HepG2 (cell line): ENCODE measurements at regions not wholly inside any gene's neighbourhood (a gene's known extent, or its start where the extent isn't known, plus 50 kb on each side); places are given as distances from the start of the nearest gene placed in this dataset.

Experiments used
- AFF4 ChIP-seq: sonication (generic); formaldehyde crosslinking; IDR thresholded peaks from 2 replicates; pipeline ENCODE4 v1.4.0; 2020; ENCODE audit warnings: missing genetic modification reagents
- GLMP ChIP-seq: sonication (generic); formaldehyde crosslinking; IDR thresholded peaks from 2 replicates; pipeline ENCODE4 v1.9.0; 2021; ENCODE audit warnings: missing genetic modification reagents, mild to moderate bottlenecking, borderline replicate concordance
- HINFP ChIP-seq: sonication (generic); formaldehyde crosslinking; IDR thresholded peaks from 2 replicates; pipeline ENCODE4 v1.4.0; 2020; ENCODE audit warnings: low read depth, mild to moderate bottlenecking, missing genetic modification reagents
- HNF4A ChIP-seq: sonication (generic); formaldehyde crosslinking; IDR thresholded peaks from 2 replicates; pipeline ENCODE4 v1.4.0; 2020; ENCODE audit warnings: missing genetic modification reagents
- JDP2 ChIP-seq: sonication (generic); formaldehyde crosslinking; IDR thresholded peaks from 2 replicates; pipeline ENCODE4 v1.8.1; 2022; ENCODE audit warnings: missing genetic modification reagents, borderline replicate concordance
- KDM2A ChIP-seq: sonication (generic); formaldehyde crosslinking; IDR thresholded peaks from 2 replicates; pipeline ENCODE4 v1.4.0; 2020; ENCODE audit warnings: low read depth, missing genetic modification reagents, borderline replicate concordance
- MED8 ChIP-seq: sonication (generic); formaldehyde crosslinking; IDR thresholded peaks from 2 replicates; pipeline ENCODE4 v1.8.1; 2023; ENCODE audit warnings: mild to moderate bottlenecking, missing genetic modification reagents; ENCODE audit not compliant: insufficient replicate concordance
- MEIS1 ChIP-seq: sonication (generic); formaldehyde crosslinking; IDR thresholded peaks from 2 replicates; pipeline ENCODE4 v1.9.0; 2021; ENCODE audit warnings: mild to moderate bottlenecking, missing genetic modification reagents, moderate library complexity, borderline replicate concordance
- MLLT10 ChIP-seq: sonication (generic); formaldehyde crosslinking; IDR thresholded peaks from 2 replicates; pipeline ENCODE4 v1.4.0; 2020; ENCODE audit warnings: missing genetic modification reagents
- RARA ChIP-seq: IDR thresholded peaks from 2 replicates; pipeline ENCODE4 v1.6.1; 2016; ENCODE audit warnings: missing genetic modification reagents, missing compliant biosample characterization
- TBX2 ChIP-seq: sonication (generic); formaldehyde crosslinking; IDR thresholded peaks from 2 replicates; pipeline ENCODE4 v1.5.0; 2020; ENCODE audit warnings: missing genetic modification reagents, mild to moderate bottlenecking, borderline replicate concordance
- YY1 ChIP-seq: IDR thresholded peaks from 2 replicates; pipeline ENCODE4 v1.6.1; 2011; ENCODE audit warnings: low read length, low read depth, moderate library complexity, mild to moderate bottlenecking; ENCODE audit not compliant: insufficient read depth, insufficient replicate concordance
- ZKSCAN8 ChIP-seq: IDR thresholded peaks from 2 replicates; pipeline ENCODE4 v1.6.1; 2016; ENCODE audit warnings: borderline replicate concordance, missing genetic modification reagents, missing compliant biosample characterization
- ZNF235 ChIP-seq: sonication (generic); formaldehyde crosslinking; IDR thresholded peaks from 2 replicates; pipeline ENCODE4 v1.8.1; 2023; ENCODE audit warnings: mild to moderate bottlenecking, missing genetic modification reagents, borderline replicate concordance
- ZNF251 ChIP-seq: sonication (generic); formaldehyde crosslinking; IDR thresholded peaks from 2 replicates; pipeline ENCODE4 v1.9.0; 2021; ENCODE audit warnings: mild to moderate bottlenecking, missing genetic modification reagents
- ZNF280B ChIP-seq: sonication (generic); formaldehyde crosslinking; IDR thresholded peaks from 2 replicates; pipeline ENCODE4 v1.5.0; 2020; ENCODE audit warnings: missing genetic modification reagents, mild to moderate bottlenecking, borderline replicate concordance
- ZNF687 ChIP-seq: sonication (generic); formaldehyde crosslinking; IDR thresholded peaks from 2 replicates; pipeline ENCODE4 v1.5.1; 2020; ENCODE audit warnings: mild to moderate bottlenecking, missing genetic modification reagents, moderate library complexity
- ZNF768 ChIP-seq: sonication (generic); formaldehyde crosslinking; IDR thresholded peaks from 2 replicates; pipeline ENCODE4 v1.4.0; 2020; ENCODE audit warnings: missing genetic modification reagents

- TF ChIP-seq ZNF687, result peak; percentile 51; the same call in 1 of the 2 replicates
- TF ChIP-seq MLLT10 (CRISPR knock-in tag), result no peak
- TF ChIP-seq MED8 (CRISPR knock-in tag), result no peak
- peak; percentile 57 for TF ChIP-seq YY1
- TF ChIP-seq MEIS1 (CRISPR knock-in tag), result peak; percentile 60; the same call in 1 of the 2 replicates
- TF ChIP-seq ZNF280B (CRISPR knock-in tag), result no peak
- TF ChIP-seq ZKSCAN8 (CRISPR knock-in tag), result no peak
- TF ChIP-seq RARA, result 0 out of 2 replicates have a peak, but pooled peaks have one; percentile 30
- TF ChIP-seq TBX2 (CRISPR knock-in tag), result no peak
- no peak for TF ChIP-seq AFF4
- no peak for TF ChIP-seq ZNF768 (CRISPR knock-in tag)
- TF ChIP-seq ZNF235, result no peak
- TF ChIP-seq GLMP (CRISPR knock-in tag), result no peak
- TF ChIP-seq JDP2, result no peak
- TF ChIP-seq KDM2A (CRISPR knock-in tag), result peak; percentile 45; the same call in 1 of the 2 replicates
- TF ChIP-seq HNF4A (CRISPR knock-in tag), result peak; percentile 83
- TF ChIP-seq ZNF251 (CRISPR knock-in tag), result no peak
- TF ChIP-seq HINFP (CRISPR knock-in tag), result no peak
These were observed 114.1 kb downstream of the ZFAND4 start (continued) for GRCh38 chr10:45558425-45558824.
